Erythroblast (primary cell): ENCODE measurements at regions not wholly inside any gene's neighbourhood (a gene's known extent, or its start where the extent isn't known, plus 50 kb on each side); places are given as distances from the start of the nearest gene placed in this dataset.

ENCODE experiments used
- DNase-seq, 2 experiments: peaks; one replicate each; lab custom pipeline; 2025; lab: John Stamatoyannopoulos, UW
- GATA1 ChIP-seq: IDR thresholded peaks from 2 replicates; pipeline ENCODE4 v1.6.1; 2011; ENCODE audit warnings: low read depth, mild to moderate bottlenecking, control low read depth, low read length, moderate library complexity
- POLR2A ChIP-seq: IDR thresholded peaks from 2 replicates; pipeline ENCODE4 v1.6.1; 2011; ENCODE audit warnings: mild to moderate bottlenecking, low read length

- no peak for TF ChIP-seq GATA1
- TF ChIP-seq POLR2A = no peak
These were observed 153.9 kb upstream of the NFIB start for GRCh38 chr9:14467675-14468374.

DNA sequence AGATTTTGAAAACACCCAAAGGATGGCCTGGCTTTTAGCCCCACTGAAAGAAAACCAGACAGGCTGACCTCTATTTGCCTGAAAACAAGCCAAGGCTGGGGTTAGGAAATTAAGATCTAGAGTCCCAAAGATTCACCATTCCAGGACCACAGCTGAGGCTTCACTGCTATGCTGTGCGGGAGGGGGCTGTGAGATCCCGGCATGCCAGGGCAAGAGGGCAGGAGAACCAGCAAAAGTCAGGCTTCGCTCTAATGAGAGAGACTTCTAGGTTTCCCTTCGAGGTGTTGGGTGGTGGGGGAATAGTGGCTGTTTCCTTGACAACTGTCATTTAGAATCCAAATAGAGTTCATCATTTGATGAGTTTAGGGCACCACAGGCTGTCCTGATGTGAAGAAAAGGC lies 152.9 kb upstream of the NFIB start:
- DNase-seq = no peak
- TF ChIP-seq GATA1 = no peak
- TF ChIP-seq POLR2A = no peak

More at GRCh38 chr9:14467675-14468374, 153.9 kb upstream of the NFIB start:
- no peak for DNase-seq

- TF ChIP-seq POLR2A = no peak
- TF ChIP-seq GATA1 = no peak
- no peak for DNase-seq
These were observed 152.5 kb upstream of the NFIB start for GRCh38 chr9:14466429-14466818.

GRCh38 chr9:14462950-14463349 lies 149.0 kb upstream of the NFIB start:
- no peak for TF ChIP-seq POLR2A
- no peak for TF ChIP-seq GATA1
- no peak for DNase-seq

- DNase-seq = no peak
- TF ChIP-seq GATA1 = no peak
- no peak for TF ChIP-seq POLR2A
These were observed 141.3 kb upstream of the NFIB start for GRCh38 chr9:14455243-14455642.

GRCh38 chr9:14453286-14453685 lies 139.3 kb upstream of the NFIB start:
- no peak for DNase-seq
- no peak for TF ChIP-seq GATA1
- no peak for TF ChIP-seq POLR2A

DNA sequence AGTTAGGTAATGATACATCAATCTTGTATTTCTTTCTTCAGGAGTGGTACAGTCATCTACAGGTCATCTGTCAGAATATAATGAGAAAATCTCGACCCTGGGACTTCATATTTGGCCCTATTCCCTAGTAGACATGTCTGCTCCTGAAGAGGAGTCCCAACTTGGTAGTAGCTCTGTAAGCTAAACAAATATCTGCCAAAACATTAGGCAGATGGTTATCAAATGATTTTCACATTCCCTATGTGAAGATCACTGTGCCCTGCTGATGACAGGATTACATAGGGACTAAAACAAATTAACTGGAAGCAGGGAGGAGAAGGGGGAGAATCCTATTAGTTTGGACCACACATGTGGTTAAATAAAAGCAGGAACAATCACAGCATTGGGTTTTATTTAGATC lies 138.6 kb upstream of the NFIB start:
- DNase-seq = no peak
- TF ChIP-seq GATA1 = no peak
- no peak for TF ChIP-seq POLR2A

DNA sequence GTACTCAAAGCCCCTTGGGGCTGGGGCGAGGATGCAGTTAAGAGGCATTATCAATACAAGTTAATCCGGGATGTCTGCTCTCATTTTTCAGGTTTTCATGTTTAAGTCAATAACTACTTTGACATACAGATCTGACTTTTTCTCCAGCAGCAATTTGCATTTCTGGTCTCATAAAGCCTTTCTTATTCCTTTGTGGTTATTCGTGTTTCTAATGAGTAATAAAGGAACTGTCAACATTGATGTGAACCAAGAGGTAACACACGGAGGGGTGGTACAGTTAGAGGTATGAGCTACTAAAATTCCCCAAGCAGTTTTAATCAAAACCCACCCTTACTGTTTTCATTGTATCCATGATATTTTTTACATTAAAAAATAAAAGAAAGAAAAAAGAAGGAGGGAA lies 138.0 kb upstream of the NFIB start:
- TF ChIP-seq GATA1 (no peak), POLR2A (no peak)
- no peak for DNase-seq

DNA sequence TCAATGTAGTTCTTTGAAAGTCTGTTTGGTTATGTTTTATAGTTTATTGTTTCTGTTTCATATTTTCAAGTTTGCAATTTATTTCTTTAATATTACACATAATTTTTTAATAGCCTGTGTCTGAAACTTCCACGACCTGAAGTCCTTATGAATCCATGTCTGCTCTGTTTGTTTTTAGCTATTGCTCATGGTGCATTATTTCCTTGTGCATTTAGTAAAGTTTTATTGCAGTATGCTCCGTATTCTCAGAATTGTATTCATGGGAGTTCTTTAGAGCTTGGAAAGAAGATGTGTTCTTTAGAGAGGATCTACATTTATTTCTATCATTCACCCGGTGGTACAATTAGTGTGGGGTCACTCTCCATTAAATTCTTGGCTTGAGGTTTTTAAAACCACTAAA lies 133.2 kb upstream of the NFIB start:
- TF ChIP-seq GATA1 (no peak), POLR2A (no peak)
- DNase-seq = no peak

GRCh38 chr9:14445946-14446345 lies 132.0 kb upstream of the NFIB start:
- no peak for DNase-seq
- TF ChIP-seq POLR2A = no peak
- TF ChIP-seq GATA1 = no peak

DNA sequence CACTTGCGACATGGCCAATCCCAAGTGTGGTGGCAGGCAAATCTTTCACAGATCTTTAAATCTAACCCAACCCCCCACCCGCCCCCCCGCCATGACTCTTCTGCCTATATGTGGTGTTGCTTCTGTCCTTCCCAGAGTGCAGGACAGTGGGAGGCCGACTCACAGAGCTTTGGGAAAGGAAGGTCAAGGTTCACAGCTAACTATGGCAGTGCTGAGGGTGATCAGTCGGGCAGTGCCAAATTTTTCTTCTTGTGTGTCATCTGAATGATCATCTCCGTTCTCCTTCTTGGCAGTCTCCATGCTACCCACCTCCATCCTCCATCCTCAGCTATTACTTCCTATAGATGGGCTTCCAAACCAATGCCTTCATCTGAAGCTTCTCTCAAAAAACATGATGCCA lies 129.0 kb upstream of the NFIB start:
- DNase-seq = no peak
- TF ChIP-seq POLR2A (no peak), GATA1 (no peak)

DNA sequence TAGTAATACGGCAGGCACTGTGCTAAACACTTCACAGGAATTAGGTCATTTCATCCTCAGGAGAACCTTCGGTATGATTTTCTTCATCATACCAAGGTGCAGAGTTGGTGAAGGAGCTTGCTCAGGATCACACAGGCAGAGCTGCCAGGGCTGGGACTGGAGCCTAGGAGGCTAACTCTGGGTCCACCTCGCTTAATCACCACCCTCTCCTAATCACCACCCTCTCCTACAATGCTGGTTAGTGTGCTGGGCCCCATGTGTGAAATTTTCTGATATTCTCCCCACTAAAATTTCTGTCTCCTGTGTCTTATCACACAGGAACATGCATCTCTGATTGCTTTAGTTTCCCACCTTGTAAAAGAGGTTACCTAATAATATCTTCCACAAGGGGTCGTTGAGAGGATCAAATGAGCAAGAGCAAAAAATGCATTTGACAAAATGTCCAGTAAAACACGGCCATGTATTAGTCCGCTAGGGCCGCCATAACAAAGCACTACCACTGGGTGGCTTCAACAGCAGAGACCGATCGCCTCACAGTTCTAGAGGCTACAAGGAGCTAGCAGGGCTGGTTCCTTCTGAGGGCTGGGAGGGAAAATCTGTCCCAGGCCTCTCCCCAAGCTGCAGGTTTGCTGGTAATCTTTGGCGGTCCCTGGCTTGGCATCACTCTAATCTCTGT lies 128.2 kb upstream of the NFIB start:
- TF ChIP-seq POLR2A (no peak), GATA1 (no peak)
- DNase-seq = peak; percentile 5 to 36

DNA sequence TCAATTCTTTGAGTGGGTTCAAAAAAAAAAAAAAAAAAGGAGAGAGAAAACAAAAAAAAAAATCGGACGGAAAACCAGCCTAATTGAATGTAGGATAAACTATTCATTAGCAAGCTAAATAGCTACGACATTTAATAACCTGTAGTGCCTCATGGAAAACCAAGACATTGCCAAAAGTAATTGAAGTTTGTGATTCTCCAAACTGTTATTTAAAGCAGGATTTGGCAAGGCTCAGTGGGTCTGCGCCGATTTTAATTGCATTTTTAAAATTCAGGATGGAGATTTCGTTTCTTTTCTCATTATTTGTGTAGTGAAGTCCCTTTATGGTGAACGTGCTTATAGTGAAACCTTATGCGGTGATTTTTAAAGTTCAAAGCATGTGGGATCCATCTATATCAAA lies 127.2 kb upstream of the NFIB start:
- no peak for DNase-seq
- TF ChIP-seq GATA1 (no peak), POLR2A (no peak)

GRCh38 chr9:14440062-14440461 lies 126.1 kb upstream of the NFIB start:
- TF ChIP-seq POLR2A = no peak
- no peak for TF ChIP-seq GATA1
- DNase-seq = no peak

- no peak for DNase-seq
- no peak for TF ChIP-seq POLR2A
These were observed 125.6 kb upstream of the NFIB start for GRCh38 chr9:14439555-14439954.
